NT2/D1 (cell line): ENCODE measurements at regions not wholly inside any gene's neighbourhood (a gene's known extent, or its start where the extent isn't known, plus 50 kb on each side); places are given as distances from the start of the nearest gene placed in this dataset.

ENCODE experiments used
- SUZ12 ChIP-seq: IDR thresholded peaks from 2 replicates; pipeline ENCODE4 v1.6.1; 2011; ENCODE audit not compliant: insufficient read length, insufficient read depth; ENCODE audit errors: extremely low read depth
- YY1 ChIP-seq: IDR thresholded peaks from 2 replicates; pipeline ENCODE4 v1.6.1; 2011; ENCODE audit not compliant: insufficient read length, insufficient read depth
- ZNF274 ChIP-seq: IDR thresholded peaks from 2 replicates; pipeline ENCODE4 v1.6.1; 2011; ENCODE audit warnings: mild to moderate bottlenecking, low read depth, low read length

DNA sequence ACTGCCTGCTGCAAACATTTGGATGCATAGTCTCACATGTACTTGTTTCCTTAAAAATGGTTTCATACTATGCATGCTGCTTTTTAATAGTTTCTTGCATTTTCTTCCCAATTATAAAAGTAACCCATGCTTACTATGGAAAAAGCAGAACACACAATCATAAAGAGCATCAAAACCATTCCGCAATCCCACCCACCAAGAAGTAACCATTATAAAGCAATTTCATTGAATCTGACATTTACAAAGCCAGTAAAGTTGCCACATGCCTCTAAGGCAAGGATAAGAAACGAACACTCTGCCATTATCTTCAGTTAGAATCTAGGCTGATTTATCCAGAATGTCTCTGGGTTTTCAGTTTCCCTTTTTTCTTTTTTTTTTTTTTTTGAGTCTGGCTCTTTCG, 92.7 kb upstream of the OSMR start:
- TF ChIP-seq YY1: no peak
- TF ChIP-seq SUZ12: no peak
- no peak for TF ChIP-seq ZNF274
